Loucy (cell line): ENCODE measurements at regions not wholly inside any gene's neighbourhood (a gene's known extent, or its start where the extent isn't known, plus 50 kb on each side); places are given as distances from the start of the nearest gene placed in this dataset.

Experiments
- H2AFZ ChIP-seq: fragments of 200-600 bp; sonication (generic); 2 replicates; pipeline ENCODE4 v1.6.0; 2016; ENCODE audit warnings: antibody characterized with exemption, mild to moderate bottlenecking, low read length, moderate library complexity
- H3F3A ChIP-seq: fragments of 200-600 bp; 2 replicates; pipeline ENCODE4 v1.6.0; 2016; ENCODE audit warnings: antibody characterized with exemption, low read depth, mild to moderate bottlenecking
- H3K27me3 ChIP-seq: fragments of 200-600 bp; sonication (generic); 2 replicates; pipeline ENCODE4 v1.6.1; 2014; ENCODE audit warnings: low read length, mild to moderate bottlenecking; ENCODE audit not compliant: insufficient read depth, poor library complexity, severe bottlenecking
- H3K36me3 ChIP-seq: fragments of 200-600 bp; sonication (generic); 2 replicates; pipeline ENCODE4 v1.6.1; 2016; ENCODE audit warnings: low read length; ENCODE audit not compliant: insufficient read depth
- H3K4me1 ChIP-seq: fragments of 200-600 bp; sonication (generic); 2 replicates; pipeline ENCODE4 v1.5.1; 2014; ENCODE audit warnings: low read length, mild to moderate bottlenecking; ENCODE audit not compliant: insufficient read depth, poor library complexity, severe bottlenecking
- H3K4me2 ChIP-seq: fragments of 200-600 bp; sonication (generic); 2 replicates; pipeline ENCODE4 v1.6.0; 2014; ENCODE audit warnings: antibody characterized with exemption, low read length, low read depth, mild to moderate bottlenecking; ENCODE audit not compliant: poor library complexity, severe bottlenecking
- H3K4me3 ChIP-seq: fragments of 200-600 bp; sonication (generic); 2 replicates; pipeline ENCODE4 v1.5.1; 2014; ENCODE audit warnings: low read length, mild to moderate bottlenecking, mixed read lengths; ENCODE audit not compliant: poor library complexity, severe bottlenecking
- H3K79me2 ChIP-seq: fragments of 200-600 bp; sonication (generic); 2 replicates; pipeline ENCODE4 v1.6.1; 2014; ENCODE audit warnings: low read length; ENCODE audit not compliant: insufficient read depth
- H3K9ac ChIP-seq: fragments of 200-600 bp; sonication (generic); 2 replicates; pipeline ENCODE4 v1.6.0; 2014; ENCODE audit warnings: mild to moderate bottlenecking, low read depth, low read length, moderate library complexity; ENCODE audit not compliant: poor library complexity, severe bottlenecking
- H3K9me2 ChIP-seq: fragments of 200-600 bp; sonication (generic); replicated peaks from 2 replicates; pipeline ENCODE4 v1.6.1; 2016; ENCODE audit warnings: low read depth, low read length, mixed read lengths
- H3K9me3 ChIP-seq: fragments of 200-600 bp; sonication (generic); 2 replicates; pipeline ENCODE4 v1.6.1; 2014; ENCODE audit warnings: mild to moderate bottlenecking, antibody characterized with exemption, low read length, low read depth; ENCODE audit not compliant: insufficient read depth
- H4K20me1 ChIP-seq: fragments of 200-600 bp; sonication (generic); 2 replicates; pipeline ENCODE4 v1.6.0; 2014; ENCODE audit warnings: antibody characterized with exemption, low read length, mild to moderate bottlenecking; ENCODE audit not compliant: insufficient read depth, poor library complexity, severe bottlenecking
- EZH2phosphoT487 ChIP-seq: fragments of 200-600 bp; IDR thresholded peaks from 2 replicates; pipeline ENCODE4 v1.6.1; 2018; ENCODE audit warnings: antibody characterized with exemption, mild to moderate bottlenecking, moderate library complexity, borderline replicate concordance
- TF ChIP-seq, protein P1 (sequence below): fragments of 200-600 bp; sonication (generic); conservative IDR thresholded peaks from 2 replicates; pipeline ENCODE4 v1.5.1; 2014; ENCODE audit warnings: mild to moderate bottlenecking, antibody characterized with exemption, low read length

DNA sequence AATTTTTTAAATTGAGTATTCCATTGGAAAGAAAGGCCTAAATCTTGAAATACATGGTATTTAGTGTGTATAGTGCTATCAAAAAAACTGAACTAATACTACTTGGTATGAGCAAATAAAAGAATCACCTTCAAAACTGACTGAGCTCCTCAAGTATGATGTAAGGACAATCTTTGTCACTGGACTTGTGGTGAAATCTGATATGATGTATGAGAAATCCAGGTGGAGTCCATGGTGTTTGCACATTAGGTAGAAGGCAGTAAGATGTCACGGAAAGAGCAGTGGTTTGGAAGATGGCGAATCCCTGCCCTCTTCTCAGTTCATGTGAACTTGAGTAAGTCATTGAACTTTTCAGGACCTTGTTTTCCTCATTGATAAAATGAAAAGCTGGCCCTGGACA lies 62.1 kb upstream of the COL1A2 start:
- no peaks in the 10 kb centered on the region for H4K20me1 ChIP-seq
- H3K4me1 ChIP-seq = peaks cover 6% of the 10 kb centered on the region
- no peak overlapping the region for H3K4me3 ChIP-seq
- no peaks in the 10 kb centered on the region for H3K79me2 ChIP-seq
- H3K4me2 ChIP-seq = no peak overlapping the region
- TF ChIP-seq, protein P1, sequence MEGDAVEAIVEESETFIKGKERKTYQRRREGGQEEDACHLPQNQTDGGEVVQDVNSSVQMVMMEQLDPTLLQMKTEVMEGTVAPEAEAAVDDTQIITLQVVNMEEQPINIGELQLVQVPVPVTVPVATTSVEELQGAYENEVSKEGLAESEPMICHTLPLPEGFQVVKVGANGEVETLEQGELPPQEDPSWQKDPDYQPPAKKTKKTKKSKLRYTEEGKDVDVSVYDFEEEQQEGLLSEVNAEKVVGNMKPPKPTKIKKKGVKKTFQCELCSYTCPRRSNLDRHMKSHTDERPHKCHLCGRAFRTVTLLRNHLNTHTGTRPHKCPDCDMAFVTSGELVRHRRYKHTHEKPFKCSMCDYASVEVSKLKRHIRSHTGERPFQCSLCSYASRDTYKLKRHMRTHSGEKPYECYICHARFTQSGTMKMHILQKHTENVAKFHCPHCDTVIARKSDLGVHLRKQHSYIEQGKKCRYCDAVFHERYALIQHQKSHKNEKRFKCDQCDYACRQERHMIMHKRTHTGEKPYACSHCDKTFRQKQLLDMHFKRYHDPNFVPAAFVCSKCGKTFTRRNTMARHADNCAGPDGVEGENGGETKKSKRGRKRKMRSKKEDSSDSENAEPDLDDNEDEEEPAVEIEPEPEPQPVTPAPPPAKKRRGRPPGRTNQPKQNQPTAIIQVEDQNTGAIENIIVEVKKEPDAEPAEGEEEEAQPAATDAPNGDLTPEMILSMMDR = no peak
- TF ChIP-seq EZH2phosphoT487 = no peak
- no peaks in the 10 kb centered on the region for H3F3A ChIP-seq
- no peaks in the 10 kb centered on the region for H3K27me3 ChIP-seq
- H3K9me2 ChIP-seq = no peaks in the 10 kb centered on the region
- H3K9me3 ChIP-seq = no peaks in the 10 kb centered on the region
- no peaks in the 10 kb centered on the region for H3K36me3 ChIP-seq
- H2AFZ ChIP-seq = no peak overlapping the region
- H3K9ac ChIP-seq = no peak overlapping the region

DNA sequence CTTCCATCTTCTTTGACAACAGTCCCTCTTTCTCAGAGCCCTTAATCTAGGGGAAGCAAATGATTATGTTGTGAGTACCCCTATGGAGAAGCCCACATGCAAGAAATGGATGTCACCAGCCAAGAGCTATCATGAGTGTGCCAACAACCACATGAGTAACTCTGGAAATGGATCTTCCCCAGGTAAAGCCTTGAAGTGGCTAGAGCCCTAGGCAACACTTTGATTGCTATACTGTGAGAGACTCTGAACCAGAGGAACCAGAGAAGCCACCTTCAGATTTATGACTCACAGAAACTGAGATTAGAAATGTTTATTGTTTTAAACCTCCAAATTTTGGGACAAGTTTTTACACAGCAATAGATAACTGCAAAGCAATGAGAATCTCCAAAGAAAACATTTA lies 60.9 kb upstream of the COL1A2 start:
- Histone ChIP-seq H3K9me3 (no peaks in the 10 kb centered on the region), H3F3A (no peaks in the 10 kb centered on the region), H2AFZ (no peak overlapping the region), H3K27me3 (no peaks in the 10 kb centered on the region), H3K79me2 (no peaks in the 10 kb centered on the region), H3K4me2 (no peak overlapping the region), H4K20me1 (no peaks in the 10 kb centered on the region), H3K4me3 (no peak overlapping the region), H3K9ac (no peak overlapping the region), H3K4me1 (peaks cover 6% of the 10 kb centered on the region), H3K9me2 (no peaks in the 10 kb centered on the region), H3K36me3 (no peaks in the 10 kb centered on the region)
- TF ChIP-seq EZH2phosphoT487 = no peak

DNA sequence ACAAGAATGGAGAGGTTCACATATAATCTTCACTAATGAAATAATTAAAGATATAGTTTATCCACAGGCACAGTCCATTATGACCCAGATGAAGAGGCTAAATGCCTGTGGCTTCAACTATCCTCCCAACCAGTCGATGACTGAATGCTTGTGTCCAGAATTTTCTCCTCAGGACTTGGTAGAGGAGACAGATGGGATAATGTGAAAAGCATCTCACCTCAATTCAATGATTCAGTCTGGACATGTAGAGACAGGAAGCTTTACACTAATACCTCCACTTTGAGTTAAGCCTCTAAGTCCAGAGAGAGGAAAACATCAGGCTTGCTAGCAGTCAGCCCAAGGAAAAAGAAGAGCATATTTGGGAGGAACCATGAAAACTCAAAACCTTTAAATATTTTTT lies 59.1 kb upstream of the COL1A2 start:
- Histone ChIP-seq H2AFZ (no peak overlapping the region), H3K9ac (no peak overlapping the region), H4K20me1 (no peaks in the 10 kb centered on the region), H3K79me2 (no peaks in the 10 kb centered on the region), H3K27me3 (no peaks in the 10 kb centered on the region), H3K36me3 (no peaks in the 10 kb centered on the region), H3K4me1 (peaks cover 6% of the 10 kb centered on the region), H3F3A (no peaks in the 10 kb centered on the region), H3K9me2 (no peaks in the 10 kb centered on the region), H3K4me3 (no peak overlapping the region), H3K9me3 (no peaks in the 10 kb centered on the region), H3K4me2 (no peak overlapping the region)
- TF ChIP-seq, protein P1 = no peak
- TF ChIP-seq EZH2phosphoT487 = no peak

DNA sequence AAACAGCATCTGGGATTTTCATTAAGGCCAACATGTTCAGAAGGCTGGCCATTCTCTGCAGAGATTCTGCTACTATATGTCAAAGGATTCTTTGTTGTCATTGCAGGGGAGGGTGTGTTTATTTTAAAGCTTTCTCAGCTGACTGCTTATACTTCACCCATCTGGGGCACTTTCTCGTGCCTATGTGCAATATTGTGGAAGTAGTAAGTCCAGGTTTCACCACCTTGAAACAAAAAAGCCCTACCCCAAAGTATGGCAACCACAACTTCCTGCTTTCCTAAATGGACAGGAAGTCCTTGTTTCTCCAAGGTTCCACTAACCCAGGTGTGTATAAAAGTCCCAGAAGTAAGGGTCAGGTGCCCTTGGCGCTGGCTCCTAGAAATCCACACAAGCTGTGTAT lies 58.7 kb upstream of the COL1A2 start:
- Histone ChIP-seq H3K27me3 (no peaks in the 10 kb centered on the region), H4K20me1 (no peaks in the 10 kb centered on the region), H3K4me3 (no peak overlapping the region), H3K9me3 (no peaks in the 10 kb centered on the region), H3K79me2 (no peaks in the 10 kb centered on the region), H3K9me2 (no peaks in the 10 kb centered on the region), H3K36me3 (no peaks in the 10 kb centered on the region), H3K4me1 (peaks cover 6% of the 10 kb centered on the region), H3K9ac (no peak overlapping the region), H3K4me2 (no peak overlapping the region), H3F3A (no peaks in the 10 kb centered on the region), H2AFZ (no peak overlapping the region)
- TF ChIP-seq, protein P1 = no peak
- TF ChIP-seq EZH2phosphoT487 = no peak
